Spleen (tissue), 7 donors: ENCODE measurements at regions not wholly inside any gene's neighbourhood (a gene's known extent, or its start where the extent isn't known, plus 50 kb on each side); places are given as distances from the start of the nearest gene placed in this dataset.

Source experiments
- POLR2A ChIP-seq, 3 donors: fragments of 450-650 bp; IDR thresholded peaks; one replicate each; pipeline ENCODE4 v1.5.1; 2017; ENCODE audit warnings: antibody characterized with exemption in 3 of 3, mild to moderate bottlenecking in 1 of 3
- POLR2AphosphoS5 ChIP-seq, 3 donors: sonication (generic); formaldehyde crosslinking; IDR thresholded peaks; one replicate each; pipeline ENCODE4 v1.5.1; 2017; ENCODE audit warnings: antibody characterized with exemption in 3 of 3
- TF ChIP-seq, protein P1 (sequence below), 11 experiments: fragments of 200-600 bp in 7 of 11; fragments of 450-650 bp in 4 of 11; sonication (generic) in 4 of 11; IDR thresholded peaks in 8 of 11; conservative IDR thresholded peaks in 3 of 11; 1 replicate in 7 of 11; 2 replicates in 4 of 11; pipeline versions ENCODE4 v1.4.0 to v1.8.0; 2016 to 2021; ENCODE audit warnings: antibody characterized with exemption in 11 of 11, inconsistent platforms in 4 of 11, mild to moderate bottlenecking in 1 of 11
- donor health status: DM: no; HTN: no; CAD: no; lungs with moderate emphysema.
- donor health status: DM: no; HTN: no; CAD: no.
- donor health status: DM: no; HTN: no; CAD: no.

DNA sequence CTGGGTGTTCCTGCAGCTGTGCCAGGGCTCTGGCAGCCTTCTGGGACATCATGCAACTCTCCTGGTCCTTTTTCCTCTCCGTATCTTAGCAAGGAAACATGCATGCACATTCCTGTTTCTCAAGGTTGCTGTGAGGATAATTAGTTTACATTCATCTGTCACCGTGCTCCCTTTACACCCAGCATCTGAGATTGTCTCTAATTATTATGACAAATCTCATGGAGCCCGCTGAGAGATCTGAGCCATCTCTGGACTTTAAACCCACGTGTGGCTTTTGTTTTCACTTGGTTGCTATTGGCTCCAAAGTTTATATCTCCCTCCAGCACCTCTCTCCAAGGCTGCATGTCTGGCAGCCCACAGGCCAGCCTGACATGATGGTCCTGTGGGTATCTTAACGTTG, 167.6 kb downstream of the UNC5CL start:
- TF ChIP-seq, protein P1, sequence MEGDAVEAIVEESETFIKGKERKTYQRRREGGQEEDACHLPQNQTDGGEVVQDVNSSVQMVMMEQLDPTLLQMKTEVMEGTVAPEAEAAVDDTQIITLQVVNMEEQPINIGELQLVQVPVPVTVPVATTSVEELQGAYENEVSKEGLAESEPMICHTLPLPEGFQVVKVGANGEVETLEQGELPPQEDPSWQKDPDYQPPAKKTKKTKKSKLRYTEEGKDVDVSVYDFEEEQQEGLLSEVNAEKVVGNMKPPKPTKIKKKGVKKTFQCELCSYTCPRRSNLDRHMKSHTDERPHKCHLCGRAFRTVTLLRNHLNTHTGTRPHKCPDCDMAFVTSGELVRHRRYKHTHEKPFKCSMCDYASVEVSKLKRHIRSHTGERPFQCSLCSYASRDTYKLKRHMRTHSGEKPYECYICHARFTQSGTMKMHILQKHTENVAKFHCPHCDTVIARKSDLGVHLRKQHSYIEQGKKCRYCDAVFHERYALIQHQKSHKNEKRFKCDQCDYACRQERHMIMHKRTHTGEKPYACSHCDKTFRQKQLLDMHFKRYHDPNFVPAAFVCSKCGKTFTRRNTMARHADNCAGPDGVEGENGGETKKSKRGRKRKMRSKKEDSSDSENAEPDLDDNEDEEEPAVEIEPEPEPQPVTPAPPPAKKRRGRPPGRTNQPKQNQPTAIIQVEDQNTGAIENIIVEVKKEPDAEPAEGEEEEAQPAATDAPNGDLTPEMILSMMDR (IDR thresholded peaks at IDR 0.05 in 8 of 11, conservative IDR thresholded peaks at IDR 0.05 in 3 of 11): no peak
- TF ChIP-seq POLR2A (IDR thresholded peaks at IDR 0.05) (no peak), POLR2AphosphoS5 (IDR thresholded peaks at IDR 0.05) (no peak)
